ENCODE measurements at regions not wholly inside any gene's neighbourhood (a gene's known extent, or its start where the extent isn't known, plus 50 kb on each side); places are given as distances from the start of the nearest gene placed in this dataset.

DNA sequence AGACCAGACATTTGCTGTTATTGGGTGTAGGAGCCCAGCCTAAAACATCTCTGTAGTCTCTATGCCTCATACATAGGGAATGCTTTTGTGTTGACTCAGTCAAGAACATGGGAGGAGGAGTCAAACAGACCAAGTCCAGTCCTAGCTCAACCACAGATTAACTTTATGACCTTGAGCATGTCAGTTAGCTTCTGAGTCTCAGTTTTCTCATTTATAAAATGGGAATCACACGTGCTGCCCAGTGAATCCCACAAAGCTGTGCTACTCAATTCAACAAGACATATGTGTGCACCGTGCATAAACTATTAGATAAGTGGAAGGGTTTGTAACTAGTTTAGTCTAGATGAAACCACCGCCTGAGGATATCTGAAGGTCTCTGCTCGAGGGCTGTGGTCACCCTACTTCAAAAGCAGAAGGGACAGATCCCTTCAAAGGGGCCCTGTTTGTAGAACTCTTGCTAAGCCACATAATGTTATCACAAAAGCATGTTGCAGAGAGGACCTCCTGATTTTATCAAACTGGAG, 109.5 kb upstream of the NFIA start:
- TF ChIP-seq ZC3H10 (CRISPR knock-in tag; IDR thresholded peaks at IDR 0.05) (no peak), RARB (CRISPR knock-in tag; IDR thresholded peaks at IDR 0.05) (no peak), ZFP30 (CRISPR knock-in tag; IDR thresholded peaks at IDR 0.05) (no peak), ARNTL (CRISPR knock-in tag; IDR thresholded peaks at IDR 0.05; ENCODE audit: borderline replicate concordance, low read depth) (no peak), PPARA (CRISPR knock-in tag; IDR thresholded peaks at IDR 0.05; ENCODE audit: borderline replicate concordance) (no peak), CREB5 (CRISPR knock-in tag; IDR thresholded peaks at IDR 0.05; ENCODE audit: low read depth) (no peak)
- TF ChIP-seq, protein P1, sequence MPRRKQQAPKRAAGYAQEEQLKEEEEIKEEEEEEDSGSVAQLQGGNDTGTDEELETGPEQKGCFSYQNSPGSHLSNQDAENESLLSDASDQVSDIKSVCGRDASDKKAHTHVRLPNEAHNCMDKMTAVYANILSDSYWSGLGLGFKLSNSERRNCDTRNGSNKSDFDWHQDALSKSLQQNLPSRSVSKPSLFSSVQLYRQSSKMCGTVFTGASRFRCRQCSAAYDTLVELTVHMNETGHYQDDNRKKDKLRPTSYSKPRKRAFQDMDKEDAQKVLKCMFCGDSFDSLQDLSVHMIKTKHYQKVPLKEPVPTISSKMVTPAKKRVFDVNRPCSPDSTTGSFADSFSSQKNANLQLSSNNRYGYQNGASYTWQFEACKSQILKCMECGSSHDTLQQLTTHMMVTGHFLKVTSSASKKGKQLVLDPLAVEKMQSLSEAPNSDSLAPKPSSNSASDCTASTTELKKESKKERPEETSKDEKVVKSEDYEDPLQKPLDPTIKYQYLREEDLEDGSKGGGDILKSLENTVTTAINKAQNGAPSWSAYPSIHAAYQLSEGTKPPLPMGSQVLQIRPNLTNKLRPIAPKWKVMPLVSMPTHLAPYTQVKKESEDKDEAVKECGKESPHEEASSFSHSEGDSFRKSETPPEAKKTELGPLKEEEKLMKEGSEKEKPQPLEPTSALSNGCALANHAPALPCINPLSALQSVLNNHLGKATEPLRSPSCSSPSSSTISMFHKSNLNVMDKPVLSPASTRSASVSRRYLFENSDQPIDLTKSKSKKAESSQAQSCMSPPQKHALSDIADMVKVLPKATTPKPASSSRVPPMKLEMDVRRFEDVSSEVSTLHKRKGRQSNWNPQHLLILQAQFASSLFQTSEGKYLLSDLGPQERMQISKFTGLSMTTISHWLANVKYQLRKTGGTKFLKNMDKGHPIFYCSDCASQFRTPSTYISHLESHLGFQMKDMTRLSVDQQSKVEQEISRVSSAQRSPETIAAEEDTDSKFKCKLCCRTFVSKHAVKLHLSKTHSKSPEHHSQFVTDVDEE (CRISPR knock-in tag; IDR thresholded peaks at IDR 0.05), result no peak
- ATAC-seq, result peak; percentile 92

- no peak for ATAC-seq
- TF ChIP-seq ZNF8 (CRISPR knock-in tag; IDR thresholded peaks at IDR 0.05), result no peak
- TF ChIP-seq, protein P1 (CRISPR knock-in tag; IDR thresholded peaks at IDR 0.05), result no peak
- no peak for TF ChIP-seq TCF4 (CRISPR knock-in tag; IDR thresholded peaks at IDR 0.05; ENCODE audit: borderline replicate concordance)
- no peak for TF ChIP-seq ZFP30 (CRISPR knock-in tag; IDR thresholded peaks at IDR 0.05)
- no peak for TF ChIP-seq CSDC2 (CRISPR knock-in tag; IDR thresholded peaks at IDR 0.05)
- TF ChIP-seq ZNF70 (CRISPR knock-in tag; IDR thresholded peaks at IDR 0.05), result no peak
- TF ChIP-seq ZNF565 (CRISPR knock-in tag; conservative IDR thresholded peaks at IDR 0.05; ENCODE audit: low read depth), result no peak
- TF ChIP-seq OSR1 (CRISPR knock-in tag; IDR thresholded peaks at IDR 0.05), result no peak
- TF ChIP-seq TOX (CRISPR knock-in tag; IDR thresholded peaks at IDR 0.05; ENCODE audit: borderline replicate concordance), result no peak
- no peak for TF ChIP-seq GLIS3 (CRISPR knock-in tag; IDR thresholded peaks at IDR 0.05)
- TF ChIP-seq RARB (CRISPR knock-in tag; IDR thresholded peaks at IDR 0.05), result no peak
- no peak for TF ChIP-seq SNAI2 (CRISPR knock-in tag; IDR thresholded peaks at IDR 0.05)
- TF ChIP-seq, protein P2, sequence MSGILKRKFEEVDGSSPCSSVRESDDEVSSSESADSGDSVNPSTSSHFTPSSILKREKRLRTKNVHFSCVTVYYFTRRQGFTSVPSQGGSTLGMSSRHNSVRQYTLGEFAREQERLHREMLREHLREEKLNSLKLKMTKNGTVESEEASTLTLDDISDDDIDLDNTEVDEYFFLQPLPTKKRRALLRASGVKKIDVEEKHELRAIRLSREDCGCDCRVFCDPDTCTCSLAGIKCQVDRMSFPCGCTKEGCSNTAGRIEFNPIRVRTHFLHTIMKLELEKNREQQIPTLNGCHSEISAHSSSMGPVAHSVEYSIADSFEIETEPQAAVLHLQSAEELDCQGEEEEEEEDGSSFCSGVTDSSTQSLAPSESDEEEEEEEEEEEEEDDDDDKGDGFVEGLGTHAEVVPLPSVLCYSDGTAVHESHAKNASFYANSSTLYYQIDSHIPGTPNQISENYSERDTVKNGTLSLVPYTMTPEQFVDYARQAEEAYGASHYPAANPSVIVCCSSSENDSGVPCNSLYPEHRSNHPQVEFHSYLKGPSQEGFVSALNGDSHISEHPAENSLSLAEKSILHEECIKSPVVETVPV (CRISPR knock-in tag; IDR thresholded peaks at IDR 0.05), result no peak
- TF ChIP-seq CREB5 (CRISPR knock-in tag; IDR thresholded peaks at IDR 0.05; ENCODE audit: low read depth), result no peak
Measured at GRCh38 chr1:60971330-60971729, 111.0 kb upstream of the NFIA start.

GRCh38 chr1:60969971-60970509, 112.3 kb upstream of the NFIA start:
- peak; percentile 75 for ATAC-seq
- no peak for TF ChIP-seq ZNF565 (CRISPR knock-in tag; conservative IDR thresholded peaks at IDR 0.05; ENCODE audit: low read depth)
- TF ChIP-seq CREB5 (CRISPR knock-in tag; IDR thresholded peaks at IDR 0.05; ENCODE audit: low read depth), result no peak
- no peak for TF ChIP-seq ZNF70 (CRISPR knock-in tag; IDR thresholded peaks at IDR 0.05)
- no peak for TF ChIP-seq RARB (CRISPR knock-in tag; IDR thresholded peaks at IDR 0.05)
- TF ChIP-seq CSDC2 (CRISPR knock-in tag; IDR thresholded peaks at IDR 0.05), result no peak
- TF ChIP-seq, protein P1 (CRISPR knock-in tag; IDR thresholded peaks at IDR 0.05), result no peak; the same call in 1 of the 2 replicates
- TF ChIP-seq TOX (CRISPR knock-in tag; IDR thresholded peaks at IDR 0.05; ENCODE audit: borderline replicate concordance), result no peak
